ENCODE measurements at regions not wholly inside any gene's neighbourhood (a gene's known extent, or its start where the extent isn't known, plus 50 kb on each side); places are given as distances from the start of the nearest gene placed in this dataset.
A peak's percentile ranks its signal among the peaks of the same experiment; 100 is the strongest.

DNA sequence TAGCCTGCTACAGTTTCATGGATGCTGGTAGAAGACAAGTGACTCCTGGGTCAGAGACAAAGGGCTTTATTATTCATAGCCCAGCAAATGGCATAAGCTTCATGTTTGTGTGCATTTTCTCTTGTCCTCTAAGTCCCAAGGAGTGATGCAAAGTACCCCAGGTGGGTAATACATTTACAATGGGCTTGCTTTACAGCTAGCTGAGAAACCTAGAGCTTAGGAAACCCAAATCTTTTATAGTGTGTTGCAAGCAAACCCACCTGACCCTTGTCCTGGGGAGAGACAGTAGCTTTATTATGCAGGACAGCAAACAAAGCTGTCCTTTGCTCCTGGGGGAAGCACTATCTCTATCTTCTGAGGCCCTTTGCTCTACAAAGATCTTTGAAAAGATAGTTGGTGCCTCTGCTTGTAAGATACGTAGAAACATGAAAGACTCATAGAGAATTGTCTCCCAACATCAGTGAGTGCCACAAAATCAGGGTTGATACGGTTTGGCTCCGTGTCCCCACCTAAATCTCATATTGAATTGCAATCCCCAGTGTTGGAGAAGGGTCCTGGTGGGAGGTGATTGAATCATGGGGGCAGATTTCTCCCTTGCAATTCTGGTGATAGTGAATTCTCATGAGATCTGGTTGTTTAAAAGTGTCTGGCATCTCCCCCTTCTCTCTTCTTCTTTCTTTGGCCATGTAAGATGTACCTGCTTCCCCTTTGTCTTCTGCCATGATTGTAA is 315.8 kb upstream of the USP24 start (continued):
- TF ChIP-seq GTF2F1 (IDR thresholded peaks at IDR 0.05; ENCODE audit: low read length) (no peak), CAMTA2 (CRISPR knock-in tag; IDR thresholded peaks at IDR 0.05; ENCODE audit: borderline replicate concordance) (no peak), TCF7L2 (IDR thresholded peaks at IDR 0.05; ENCODE audit: low read depth, low read length) (peak; percentile 88), ZNF790 (CRISPR knock-in tag; IDR thresholded peaks at IDR 0.05; ENCODE audit: borderline replicate concordance) (no peak), ZNF121 (CRISPR knock-in tag; IDR thresholded peaks at IDR 0.05) (0 out of 2 replicates have a peak, but pooled peaks have one; percentile 27), ZNF703 (CRISPR knock-in tag; IDR thresholded peaks at IDR 0.05; ENCODE audit: borderline replicate concordance) (no peak), ZNF569 (CRISPR knock-in tag; IDR thresholded peaks at IDR 0.05; ENCODE audit: borderline replicate concordance) (no peak), RBM39 (IDR thresholded peaks at IDR 0.05; ENCODE audit: low read depth, low read length, poor library complexity, severe bottlenecking) (no peak), AGO2 (optimal IDR thresholded peaks at IDR 0.05; ENCODE audit: low read depth, low read length) (no peak), FOXA1 (IDR thresholded peaks at IDR 0.05) (no peak), FOXA1 (CRISPR knock-in tag; IDR thresholded peaks at IDR 0.05) (peak; percentile 75), FOXM1 (CRISPR knock-in tag; IDR thresholded peaks at IDR 0.05) (no peak), ZNF138 (CRISPR knock-in tag; IDR thresholded peaks at IDR 0.05; ENCODE audit: low read depth) (no peak)
- TF ChIP-seq, protein P1, sequence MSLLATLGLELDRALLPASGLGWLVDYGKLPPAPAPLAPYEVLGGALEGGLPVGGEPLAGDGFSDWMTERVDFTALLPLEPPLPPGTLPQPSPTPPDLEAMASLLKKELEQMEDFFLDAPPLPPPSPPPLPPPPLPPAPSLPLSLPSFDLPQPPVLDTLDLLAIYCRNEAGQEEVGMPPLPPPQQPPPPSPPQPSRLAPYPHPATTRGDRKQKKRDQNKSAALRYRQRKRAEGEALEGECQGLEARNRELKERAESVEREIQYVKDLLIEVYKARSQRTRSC (CRISPR knock-in tag; IDR thresholded peaks at IDR 0.05; ENCODE audit: low read depth), result no peak
- TF ChIP-seq, protein P2, sequence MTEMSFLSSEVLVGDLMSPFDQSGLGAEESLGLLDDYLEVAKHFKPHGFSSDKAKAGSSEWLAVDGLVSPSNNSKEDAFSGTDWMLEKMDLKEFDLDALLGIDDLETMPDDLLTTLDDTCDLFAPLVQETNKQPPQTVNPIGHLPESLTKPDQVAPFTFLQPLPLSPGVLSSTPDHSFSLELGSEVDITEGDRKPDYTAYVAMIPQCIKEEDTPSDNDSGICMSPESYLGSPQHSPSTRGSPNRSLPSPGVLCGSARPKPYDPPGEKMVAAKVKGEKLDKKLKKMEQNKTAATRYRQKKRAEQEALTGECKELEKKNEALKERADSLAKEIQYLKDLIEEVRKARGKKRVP (CRISPR knock-in tag; IDR thresholded peaks at IDR 0.05), result peak in 1 of 2 experiments; percentile 56; a peak in 2 of 4 replicates
- TF ChIP-seq, protein P3, sequence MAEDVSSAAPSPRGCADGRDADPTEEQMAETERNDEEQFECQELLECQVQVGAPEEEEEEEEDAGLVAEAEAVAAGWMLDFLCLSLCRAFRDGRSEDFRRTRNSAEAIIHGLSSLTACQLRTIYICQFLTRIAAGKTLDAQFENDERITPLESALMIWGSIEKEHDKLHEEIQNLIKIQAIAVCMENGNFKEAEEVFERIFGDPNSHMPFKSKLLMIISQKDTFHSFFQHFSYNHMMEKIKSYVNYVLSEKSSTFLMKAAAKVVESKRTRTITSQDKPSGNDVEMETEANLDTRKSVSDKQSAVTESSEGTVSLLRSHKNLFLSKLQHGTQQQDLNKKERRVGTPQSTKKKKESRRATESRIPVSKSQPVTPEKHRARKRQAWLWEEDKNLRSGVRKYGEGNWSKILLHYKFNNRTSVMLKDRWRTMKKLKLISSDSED (CRISPR knock-in tag; IDR thresholded peaks at IDR 0.05), result no peak
- TF ChIP-seq, protein P4, sequence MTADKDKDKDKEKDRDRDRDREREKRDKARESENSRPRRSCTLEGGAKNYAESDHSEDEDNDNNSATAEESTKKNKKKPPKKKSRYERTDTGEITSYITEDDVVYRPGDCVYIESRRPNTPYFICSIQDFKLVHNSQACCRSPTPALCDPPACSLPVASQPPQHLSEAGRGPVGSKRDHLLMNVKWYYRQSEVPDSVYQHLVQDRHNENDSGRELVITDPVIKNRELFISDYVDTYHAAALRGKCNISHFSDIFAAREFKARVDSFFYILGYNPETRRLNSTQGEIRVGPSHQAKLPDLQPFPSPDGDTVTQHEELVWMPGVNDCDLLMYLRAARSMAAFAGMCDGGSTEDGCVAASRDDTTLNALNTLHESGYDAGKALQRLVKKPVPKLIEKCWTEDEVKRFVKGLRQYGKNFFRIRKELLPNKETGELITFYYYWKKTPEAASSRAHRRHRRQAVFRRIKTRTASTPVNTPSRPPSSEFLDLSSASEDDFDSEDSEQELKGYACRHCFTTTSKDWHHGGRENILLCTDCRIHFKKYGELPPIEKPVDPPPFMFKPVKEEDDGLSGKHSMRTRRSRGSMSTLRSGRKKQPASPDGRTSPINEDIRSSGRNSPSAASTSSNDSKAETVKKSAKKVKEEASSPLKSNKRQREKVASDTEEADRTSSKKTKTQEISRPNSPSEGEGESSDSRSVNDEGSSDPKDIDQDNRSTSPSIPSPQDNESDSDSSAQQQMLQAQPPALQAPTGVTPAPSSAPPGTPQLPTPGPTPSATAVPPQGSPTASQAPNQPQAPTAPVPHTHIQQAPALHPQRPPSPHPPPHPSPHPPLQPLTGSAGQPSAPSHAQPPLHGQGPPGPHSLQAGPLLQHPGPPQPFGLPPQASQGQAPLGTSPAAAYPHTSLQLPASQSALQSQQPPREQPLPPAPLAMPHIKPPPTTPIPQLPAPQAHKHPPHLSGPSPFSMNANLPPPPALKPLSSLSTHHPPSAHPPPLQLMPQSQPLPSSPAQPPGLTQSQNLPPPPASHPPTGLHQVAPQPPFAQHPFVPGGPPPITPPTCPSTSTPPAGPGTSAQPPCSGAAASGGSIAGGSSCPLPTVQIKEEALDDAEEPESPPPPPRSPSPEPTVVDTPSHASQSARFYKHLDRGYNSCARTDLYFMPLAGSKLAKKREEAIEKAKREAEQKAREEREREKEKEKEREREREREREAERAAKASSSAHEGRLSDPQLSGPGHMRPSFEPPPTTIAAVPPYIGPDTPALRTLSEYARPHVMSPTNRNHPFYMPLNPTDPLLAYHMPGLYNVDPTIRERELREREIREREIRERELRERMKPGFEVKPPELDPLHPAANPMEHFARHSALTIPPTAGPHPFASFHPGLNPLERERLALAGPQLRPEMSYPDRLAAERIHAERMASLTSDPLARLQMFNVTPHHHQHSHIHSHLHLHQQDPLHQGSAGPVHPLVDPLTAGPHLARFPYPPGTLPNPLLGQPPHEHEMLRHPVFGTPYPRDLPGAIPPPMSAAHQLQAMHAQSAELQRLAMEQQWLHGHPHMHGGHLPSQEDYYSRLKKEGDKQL (CRISPR knock-in tag; IDR thresholded peaks at IDR 0.05; ENCODE audit: low read depth), result peak; percentile 43; the same call in 1 of the 2 replicates
- TF ChIP-seq, protein P5, sequence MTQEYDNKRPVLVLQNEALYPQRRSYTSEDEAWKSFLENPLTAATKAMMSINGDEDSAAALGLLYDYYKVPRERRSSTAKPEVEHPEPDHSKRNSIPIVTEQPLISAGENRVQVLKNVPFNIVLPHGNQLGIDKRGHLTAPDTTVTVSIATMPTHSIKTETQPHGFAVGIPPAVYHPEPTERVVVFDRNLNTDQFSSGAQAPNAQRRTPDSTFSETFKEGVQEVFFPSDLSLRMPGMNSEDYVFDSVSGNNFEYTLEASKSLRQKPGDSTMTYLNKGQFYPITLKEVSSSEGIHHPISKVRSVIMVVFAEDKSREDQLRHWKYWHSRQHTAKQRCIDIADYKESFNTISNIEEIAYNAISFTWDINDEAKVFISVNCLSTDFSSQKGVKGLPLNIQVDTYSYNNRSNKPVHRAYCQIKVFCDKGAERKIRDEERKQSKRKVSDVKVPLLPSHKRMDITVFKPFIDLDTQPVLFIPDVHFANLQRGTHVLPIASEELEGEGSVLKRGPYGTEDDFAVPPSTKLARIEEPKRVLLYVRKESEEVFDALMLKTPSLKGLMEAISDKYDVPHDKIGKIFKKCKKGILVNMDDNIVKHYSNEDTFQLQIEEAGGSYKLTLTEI (CRISPR knock-in tag; conservative IDR thresholded peaks at IDR 0.05), result no peak
